ENCODE measurements at regions not wholly inside any gene's neighbourhood (a gene's known extent, or its start where the extent isn't known, plus 50 kb on each side); places are given as distances from the start of the nearest gene placed in this dataset.

- no peak for TF ChIP-seq CTCF (IDR thresholded peaks at IDR 0.05; ENCODE audit: insufficient read depth, low read depth, low read length)
- no peak for TF ChIP-seq EZH2 (IDR thresholded peaks at IDR 0.05; ENCODE audit: insufficient read depth, low read length)
Measured at GRCh38 chr3:59107856-59108815, 58.3 kb upstream of the CFAP20DC start.
